Panc1 (cell line): ENCODE measurements at regions not wholly inside any gene's neighbourhood (a gene's known extent, or its start where the extent isn't known, plus 50 kb on each side); places are given as distances from the start of the nearest gene placed in this dataset.

Source experiments
- ATAC-seq: fragments of 200-7000 bp; cut with Tn5 transposase; 2 replicates; pipeline ENCODE4 v1.9.1; 2020; ENCODE audit warnings: mild to moderate bottlenecking, moderate library complexity
- BruUV-seq: library from RNA; stranded (reverse); fragments of 400-500 nt; replicated peaks from 2 replicates; lab custom pipeline; 2021; lab: Mats Ljungman, UMichigan
- CTCF ChIA-PET: fragments of 300-600 bp; sonication (Branson Sonifier 250); formaldehyde crosslinking; loops from one replicate; lab custom pipeline; 2022; ENCODE audit warnings: antibody characterized with exemption; lab: Charles Lee
- POLR2A ChIA-PET: fragments of 300-600 bp; sonication (Branson Sonifier 250); formaldehyde crosslinking; loops from one replicate; lab custom pipeline; 2022; ENCODE audit warnings: antibody characterized with exemption; lab: Charles Lee
- DNase-seq: peaks from one replicate; pipeline ENCODE4 v3.0.0-alpha.2; 2010; ENCODE audit warnings: low read depth, low spot score
- H3K27ac ChIP-seq: 2 replicates; pipeline ENCODE4 v1.5.1; 2011; ENCODE audit warnings: mild to moderate bottlenecking, low read length, inconsistent platforms
- H3K27me3 ChIP-seq: fragments of 200-500 bp; sonication (Bioruptor generic); 2 replicates; pipeline ENCODE4 v1.6.0; 2014; ENCODE audit warnings: low read length, inconsistent platforms; ENCODE audit not compliant: control insufficient read depth, insufficient read depth
- H3K36me3 ChIP-seq: fragments of 200-500 bp; sonication (Bioruptor generic); 2 replicates; pipeline ENCODE4 v1.5.1; 2014; ENCODE audit warnings: inconsistent platforms, mild to moderate bottlenecking, low read length, moderate library complexity; ENCODE audit not compliant: control insufficient read depth, insufficient read depth
- H3K4me1 ChIP-seq: 2 replicates; pipeline ENCODE4 v1.5.1; 2011; ENCODE audit warnings: inconsistent platforms, mild to moderate bottlenecking, low read length, moderate library complexity; ENCODE audit not compliant: control insufficient read depth, insufficient read depth
- H3K4me3 ChIP-seq, 2 experiments: 2 replicates each; pipeline ENCODE4 v1.5.1; 2011 to 2012; ENCODE audit warnings: low read depth in 2 of 2, low read length in 2 of 2, mild to moderate bottlenecking in 2 of 2, inconsistent platforms in 1 of 2, moderate library complexity in 1 of 2
- H3K9me3 ChIP-seq: fragments of 200-500 bp; sonication (Bioruptor generic); 2 replicates; pipeline ENCODE4 v1.5.1; 2014; ENCODE audit warnings: low read depth, mild to moderate bottlenecking, inconsistent platforms, low read length, moderate library complexity; ENCODE audit not compliant: control insufficient read depth, insufficient read depth
- CTCF ChIP-seq: fragments of 450-650 bp; IDR thresholded peaks from 2 replicates; pipeline ENCODE4 v1.5.1; 2017; ENCODE audit warnings: mild to moderate bottlenecking
- POLR2AphosphoS5 ChIP-seq: IDR thresholded peaks from 2 replicates; pipeline ENCODE4 v1.6.1; 2012; ENCODE audit warnings: mild to moderate bottlenecking, low read depth, low read length, moderate library complexity
- REST ChIP-seq, 2 experiments: IDR thresholded peaks; 2 replicates each; pipeline ENCODE4 v1.6.1; 2011 to 2012; ENCODE audit warnings: low read depth in 2 of 2, control low read depth in 1 of 2, low read length in 1 of 2, mild to moderate bottlenecking in 1 of 2, moderate library complexity in 1 of 2; ENCODE audit not compliant: insufficient read depth in 1 of 2
- SIN3A ChIP-seq: IDR thresholded peaks from 2 replicates; pipeline ENCODE4 v1.6.1; 2012; ENCODE audit warnings: low read depth, mild to moderate bottlenecking, low read length, moderate library complexity, borderline replicate concordance; ENCODE audit not compliant: insufficient read depth
- TCF7L2 ChIP-seq: IDR thresholded peaks from 2 replicates; pipeline ENCODE4 v1.6.1; 2011; ENCODE audit warnings: mild to moderate bottlenecking, low read depth, low read length, inconsistent platforms
- in situ Hi-C: cut with HindIII; loops from 2 replicates; pipeline ENCODE4 v1.10.0; 2016; ENCODE audit warnings: low sequenced_read_pairs, low pct_unique_long_range_greater_than_20kb
- intact Hi-C: fragments of 100-400 bp; cut with micrococcal nuclease; formaldehyde crosslinking; loops from one replicate; pipeline ENCODE4 v1.10.0; 2022; ENCODE audit not compliant: unreplicated experiment

GRCh38 chr18:40346146-40346545, 1608.9 kb upstream of the PIK3C3 start:
- Histone ChIP-seq H3K27me3 (no peaks in the 10 kb centered on the region), H3K36me3 (no peaks in the 10 kb centered on the region), H3K4me1 (no peaks in the 10 kb centered on the region), H3K4me3 (no peak overlapping the region), H3K27ac (no peak overlapping the region), H3K9me3 (no peaks in the 10 kb centered on the region)
- DNase-seq: no peak
- intact Hi-C loops: no loop called here
- no peak for ATAC-seq
- ChIA-PET POLR2A (no interaction called here), CTCF (no interaction called here)
- BruUV-seq: no TSS peak
- TF ChIP-seq POLR2AphosphoS5 (no peak), SIN3A (no peak), CTCF (no peak), TCF7L2 (no peak)
- in situ Hi-C loops: no loop called here

GRCh38 chr18:40341701-40342100, 1613.3 kb upstream of the PIK3C3 start:
- in situ Hi-C loops: no loop called here
- Histone ChIP-seq H3K4me3 (no peak overlapping the region), H3K27ac (no peak overlapping the region), H3K36me3 (no peaks in the 10 kb centered on the region), H3K27me3 (no peaks in the 10 kb centered on the region), H3K9me3 (no peaks in the 10 kb centered on the region), H3K4me1 (no peaks in the 10 kb centered on the region)
- ATAC-seq (no peak), DNase-seq (no peak)
- ChIA-PET POLR2A (no interaction called here), CTCF (no interaction called here)
- no TSS peak for BruUV-seq
- intact Hi-C loops: no loop called here
- TF ChIP-seq SIN3A (no peak), TCF7L2 (no peak), CTCF (no peak), POLR2AphosphoS5 (no peak), REST (IDR thresholded peaks at IDR 0.05; ENCODE audit: insufficient read depth in 1 of 2, low read depth in 2 of 2, low read length in 1 of 2) (no peak)
